Naive B cell (primary cell): ENCODE measurements at regions not wholly inside any gene's neighbourhood (a gene's known extent, or its start where the extent isn't known, plus 50 kb on each side); places are given as distances from the start of the nearest gene placed in this dataset.
"Not testable (repeated sequence)": the region's sequence is repeated elsewhere in the genome, so short reads cannot be mapped to it uniquely, and the experiment has no call there.

Source experiments
- ATAC-seq, 2 donors: fragments of 150-1000 bp; cut with Tn5 transposase; 2 replicates each; pipeline ENCODE4 v1.10.0; 2021; ENCODE audit warnings: low read depth in 2 of 2, mild to moderate bottlenecking in 2 of 2, moderate library complexity in 2 of 2
- DNase-seq: peaks from one replicate; pipeline ENCODE4 v3.0.0; 2022
- H3K27ac Mint-ChIP-seq, 6 donors: one replicate each; pipeline ENCODE4 v1.8.0; 2020 to 2022; ENCODE audit warnings: mild to moderate bottlenecking in 6 of 6, mixed read lengths in 6 of 6, moderate library complexity in 5 of 6, inconsistent platforms in 2 of 6
- H3K27me3 Mint-ChIP-seq, 3 donors: one replicate each; pipeline ENCODE4 v1.8.0; 2021 to 2022; ENCODE audit warnings: mixed read lengths in 3 of 3, mild to moderate bottlenecking in 1 of 3
- H3K36me3 Mint-ChIP-seq, 2 donors: one replicate each; pipeline ENCODE4 v1.8.0; 2020 to 2022; ENCODE audit warnings: mixed read lengths in 2 of 2, inconsistent platforms in 1 of 2, mild to moderate bottlenecking in 1 of 2
- H3K4me1 Mint-ChIP-seq, 3 donors: one replicate each; pipeline ENCODE4 v1.8.0; 2020 to 2022; ENCODE audit warnings: mixed read lengths in 3 of 3, inconsistent platforms in 1 of 3, mild to moderate bottlenecking in 1 of 3, moderate library complexity in 1 of 3
- H3K4me3 Mint-ChIP-seq, 8 donors: one replicate each; pipeline ENCODE4 v1.8.0; 2020 to 2022; ENCODE audit warnings: mild to moderate bottlenecking in 8 of 8, mixed read lengths in 8 of 8, moderate library complexity in 8 of 8, inconsistent platforms in 2 of 8
- H3K9me3 Mint-ChIP-seq, 7 donors: one replicate each; pipeline ENCODE4 v1.8.0; 2020 to 2022; ENCODE audit warnings: mixed read lengths in 7 of 7, mild to moderate bottlenecking in 5 of 7, inconsistent platforms in 2 of 7, moderate library complexity in 1 of 7

- DNase-seq (no peak), ATAC-seq (no peak)
- H3K4me3 Mint-ChIP-seq: no peak overlapping the region
- no peaks in the 10 kb centered on the region for H3K27me3 Mint-ChIP-seq
- no peaks in the 10 kb centered on the region for H3K4me1 Mint-ChIP-seq
- no peaks in the 10 kb centered on the region for H3K36me3 Mint-ChIP-seq
- no peak overlapping the region for H3K27ac Mint-ChIP-seq
- H3K9me3 Mint-ChIP-seq: peaks cover 0 to 16% (median 6%) of the 10 kb centered on the region in 7 donors
Measured at GRCh38 chr1:238341395-238341794, 450.7 kb upstream of the ZP4 start.

GRCh38 chr1:238340989-238341388, 450.3 kb upstream of the ZP4 start:
- Mint-ChIP-seq H3K27me3 (no peaks in the 10 kb centered on the region), H3K36me3 (no peaks in the 10 kb centered on the region), H3K4me1 (no peaks in the 10 kb centered on the region), H3K9me3 (peaks cover 0 to 16% (median 6%) of the 10 kb centered on the region in 7 donors), H3K4me3 (no peak overlapping the region), H3K27ac (no peak overlapping the region)
- no peak for ATAC-seq
- no peak for DNase-seq

- H3K4me1 Mint-ChIP-seq: no peaks in the 10 kb centered on the region
- H3K36me3 Mint-ChIP-seq: no peaks in the 10 kb centered on the region
- H3K27ac Mint-ChIP-seq: no peak overlapping the region
- DNase-seq (no peak), ATAC-seq (no peak)
- H3K9me3 Mint-ChIP-seq: peaks cover 0 to 16% (median 3%) of the 10 kb centered on the region in 7 donors
- H3K27me3 Mint-ChIP-seq: no peaks in the 10 kb centered on the region
- H3K4me3 Mint-ChIP-seq: no peak overlapping the region
Measured at GRCh38 chr1:238336531-238336930, 445.8 kb upstream of the ZP4 start.

GRCh38 chr1:238334170-238334569, 443.4 kb upstream of the ZP4 start:
- DNase-seq: no peak
- no peak overlapping the region for H3K27ac Mint-ChIP-seq
- no peak overlapping the region for H3K4me3 Mint-ChIP-seq
- ATAC-seq: no peak
- H3K36me3 Mint-ChIP-seq: no peaks in the 10 kb centered on the region
- H3K9me3 Mint-ChIP-seq: peaks cover 0 to 16% (median 5%) of the 10 kb centered on the region in 7 donors
- no peaks in the 10 kb centered on the region for H3K4me1 Mint-ChIP-seq
- H3K27me3 Mint-ChIP-seq: no peaks in the 10 kb centered on the region

- no peak for DNase-seq
- ATAC-seq: no peak
- H3K27me3 Mint-ChIP-seq: no peaks in the 10 kb centered on the region
- no peak overlapping the region for H3K4me3 Mint-ChIP-seq
- H3K4me1 Mint-ChIP-seq: no peaks in the 10 kb centered on the region
- H3K9me3 Mint-ChIP-seq: peaks cover 0 to 3% (median 2%) of the 10 kb centered on the region in 7 donors
- peaks cover 0 to 2% of the 10 kb centered on the region in 2 donors for H3K36me3 Mint-ChIP-seq
- no peak overlapping the region for H3K27ac Mint-ChIP-seq
Measured at GRCh38 chr1:238331557-238331956, 440.8 kb upstream of the ZP4 start.

GRCh38 chr1:238329671-238330070, 438.9 kb upstream of the ZP4 start:
- H3K4me1 Mint-ChIP-seq: no peaks in the 10 kb centered on the region
- H3K4me3 Mint-ChIP-seq: no peak overlapping the region
- no peak overlapping the region for H3K27ac Mint-ChIP-seq
- H3K36me3 Mint-ChIP-seq: peaks cover 0 to 7% of the 10 kb centered on the region in 2 donors
- no peak for DNase-seq
- ATAC-seq: no peak
- no peaks in the 10 kb centered on the region for H3K27me3 Mint-ChIP-seq
- H3K9me3 Mint-ChIP-seq: peaks cover 0 to 9% (median 3%) of the 10 kb centered on the region in 7 donors

GRCh38 chr1:238327033-238327432, 436.3 kb upstream of the ZP4 start:
- H3K4me3 Mint-ChIP-seq, ATAC-seq, H3K9me3 Mint-ChIP-seq, H3K4me1 Mint-ChIP-seq, H3K27ac Mint-ChIP-seq, H3K27me3 Mint-ChIP-seq, DNase-seq, H3K36me3 Mint-ChIP-seq: not testable (repeated sequence)

GRCh38 chr1:238326479-238326878, 435.8 kb upstream of the ZP4 start:
- DNase-seq, ATAC-seq, H3K36me3 Mint-ChIP-seq, H3K4me1 Mint-ChIP-seq, H3K27me3 Mint-ChIP-seq, H3K9me3 Mint-ChIP-seq, H3K4me3 Mint-ChIP-seq, H3K27ac Mint-ChIP-seq: not testable (repeated sequence)

- Mint-ChIP-seq H3K9me3 (peaks cover 0 to 11% (median 4%) of the 10 kb centered on the region in 7 donors), H3K36me3 (peaks cover 0 to 7% of the 10 kb centered on the region in 2 donors), H3K27me3 (no peaks in the 10 kb centered on the region), H3K27ac (no peak overlapping the region), H3K4me3 (no peak overlapping the region), H3K4me1 (no peaks in the 10 kb centered on the region)
- no peak for ATAC-seq
- no peak for DNase-seq
Measured at GRCh38 chr1:238324211-238324864, 433.6 kb upstream of the ZP4 start.

GRCh38 chr1:238323490-238323889, 432.8 kb upstream of the ZP4 start:
- Mint-ChIP-seq H3K27ac (no peak overlapping the region), H3K4me3 (no peak overlapping the region), H3K4me1 (no peaks in the 10 kb centered on the region), H3K9me3 (peaks cover 0 to 11% (median 4%) of the 10 kb centered on the region in 7 donors), H3K36me3 (peaks cover 0 to 7% of the 10 kb centered on the region in 2 donors), H3K27me3 (no peaks in the 10 kb centered on the region)
- DNase-seq (no peak), ATAC-seq (no peak)

- H3K36me3 Mint-ChIP-seq: no peaks in the 10 kb centered on the region
- ATAC-seq: no peak
- H3K27me3 Mint-ChIP-seq: no peaks in the 10 kb centered on the region
- H3K4me3 Mint-ChIP-seq: no peak overlapping the region
- DNase-seq: no peak
- H3K4me1 Mint-ChIP-seq: no peaks in the 10 kb centered on the region
- H3K9me3 Mint-ChIP-seq: peaks cover 0 to 8% (median 0%) of the 10 kb centered on the region in 7 donors
- no peak overlapping the region for H3K27ac Mint-ChIP-seq
Measured at GRCh38 chr1:238319957-238320356, 429.2 kb upstream of the ZP4 start.

GRCh38 chr1:238318294-238319110, 427.8 kb upstream of the ZP4 start:
- Mint-ChIP-seq H3K4me3 (no peak overlapping the region), H3K4me1 (no peaks in the 10 kb centered on the region), H3K9me3 (peaks cover 0 to 8% (median 0%) of the 10 kb centered on the region in 7 donors), H3K36me3 (no peaks in the 10 kb centered on the region), H3K27me3 (no peaks in the 10 kb centered on the region), H3K27ac (no peak overlapping the region)
- no peak for ATAC-seq
- no peak for DNase-seq

- Mint-ChIP-seq H3K27ac (no peak overlapping the region), H3K9me3 (peaks cover 0 to 7% (median 3%) of the 10 kb centered on the region in 7 donors), H3K27me3 (no peaks in the 10 kb centered on the region), H3K4me1 (no peaks in the 10 kb centered on the region), H3K36me3 (no peaks in the 10 kb centered on the region), H3K4me3 (no peak overlapping the region)
- ATAC-seq (no peak), DNase-seq (no peak)
Measured at GRCh38 chr1:238312969-238313368, 422.2 kb upstream of the ZP4 start.

- no peaks in the 10 kb centered on the region for H3K4me1 Mint-ChIP-seq
Measured at GRCh38 chr1:238306411-238306810, 415.7 kb upstream of the ZP4 start.

More at GRCh38 chr1:238306411-238306810, 415.7 kb upstream of the ZP4 start:
- no peak for DNase-seq
- H3K9me3 Mint-ChIP-seq: peaks cover 0 to 23% (median 3%) of the 10 kb centered on the region in 7 donors
- H3K36me3 Mint-ChIP-seq: no peaks in the 10 kb centered on the region
- H3K27me3 Mint-ChIP-seq: no peaks in the 10 kb centered on the region
- ATAC-seq: no peak
- H3K4me3 Mint-ChIP-seq: no peak overlapping the region
- no peak overlapping the region for H3K27ac Mint-ChIP-seq
